Ovary (tissue), 7 donors: ENCODE measurements at regions not wholly inside any gene's neighbourhood (a gene's known extent, or its start where the extent isn't known, plus 50 kb on each side); places are given as distances from the start of the nearest gene placed in this dataset.

ENCODE experiments used
- DNase-seq, 5 donors: peaks; one replicate each; pipeline ENCODE4 v3.0.0-alpha.2; 2019 to 2020
- H3K27ac ChIP-seq, 2 donors: fragments of 200-600 bp; one replicate each; pipeline versions ENCODE4 v1.5.1 to v1.8.0; 2019 to 2022
- H3K27me3 ChIP-seq: fragments of 200-600 bp; one replicate; pipeline ENCODE4 v1.8.0; 2022
- H3K36me3 ChIP-seq: fragments of 200-600 bp; sonication (generic); one replicate; pipeline ENCODE4 v1.5.1; 2019
- H3K4me1 ChIP-seq: one replicate; pipeline ENCODE4 v1.8.1; 2013; ENCODE audit warnings: mild to moderate bottlenecking, moderate library complexity; ENCODE audit not compliant: insufficient read depth
- H3K4me3 ChIP-seq: fragments of 200-600 bp; sonication (generic); one replicate; pipeline ENCODE4 v1.5.1; 2017
- H3K9me3 ChIP-seq, 2 donors: fragments of 200-600 bp in 1 of 2; sonication (generic) in 1 of 2; one replicate each; pipeline versions ENCODE4 v1.5.1 to v1.8.1; 2013 to 2019; ENCODE audit warnings: mild to moderate bottlenecking in 1 of 2, moderate library complexity in 1 of 2
- CTCF ChIP-seq, 3 donors: fragments of 450-650 bp in 2 of 3; fragments of 200-600 bp in 1 of 3; IDR thresholded peaks; one replicate each; pipeline versions ENCODE4 v1.5.1 to v1.8.0; 2016 to 2022; ENCODE audit warnings: antibody characterized with exemption in 3 of 3, mild to moderate bottlenecking in 1 of 3
- EP300 ChIP-seq: sonication (generic); formaldehyde crosslinking; IDR thresholded peaks from one replicate; pipeline ENCODE4 v1.6.1; 2017; ENCODE audit warnings: antibody characterized with exemption
- POLR2A ChIP-seq: fragments of 450-650 bp; IDR thresholded peaks from one replicate; pipeline ENCODE4 v1.6.1; 2017; ENCODE audit warnings: antibody characterized with exemption, mild to moderate bottlenecking, moderate library complexity
- WGBS, 3 donors: extraction: QIAGEN DNeasy Blood & Tissue Kit in 1 of 3; methylation state at CpG; one replicate each; pipeline versions ENCODE4 v1.1.5 to v1.1.7; 2013 to 2017; 5-methylcytosine and 5-hydroxymethylcytosine counted together
- intact Hi-C, 4 donors: fragments of 100-400 bp; cut with DNase I; formaldehyde crosslinking; loops; one replicate each; pipeline versions ENCODE4 v1.11.0 to v1.15.1; 2022 to 2023
- donor health status: DM: no; HTN: no; CAD: no; lungs with moderate emphysema.
- donor health status: DM: no; HTN: no; CAD: no.
- donor health status: Bipolar disorder and iron deficiency.
- donor health status: DM: no; HTN: no; CAD: no.
- donor health status: DM: yes; HTN: yes; CAD: no.

GRCh38 chr5:118461436-118461835 lies 526.9 kb downstream of the DTWD2 start:
- Histone ChIP-seq H3K4me1 (no peaks in the 10 kb centered on the region), H3K27ac (no peak overlapping the region), H3K36me3 (no peaks in the 10 kb centered on the region), H3K4me3 (no peak overlapping the region), H3K9me3 (no peaks in the 10 kb centered on the region), H3K27me3 (no peaks in the 10 kb centered on the region)
- no peak for TF ChIP-seq CTCF (IDR thresholded peaks at IDR 0.05)
- TF ChIP-seq POLR2A, result no peak
- no peak for TF ChIP-seq EP300
- intact Hi-C loops, result no loop called here
- no peak for DNase-seq
- 84 to 94% (median 88%) methylated on average over 3 of the region's 3 CpGs for WGBS, 3 donors

- Histone ChIP-seq H3K9me3 (no peaks in the 10 kb centered on the region), H3K27ac (no peak overlapping the region), H3K36me3 (no peaks in the 10 kb centered on the region), H3K27me3 (no peaks in the 10 kb centered on the region), H3K4me3 (no peak overlapping the region), H3K4me1 (no peaks in the 10 kb centered on the region)
- intact Hi-C loops, result no loop called here
- 83 to 96% (median 94%) methylated on average over 5 of the region's 5 CpGs for WGBS, 3 donors
- DNase-seq, result no peak
- TF ChIP-seq CTCF (IDR thresholded peaks at IDR 0.05) (no peak), POLR2A (no peak), EP300 (no peak)
Observed at GRCh38 chr5:118459490-118459889, 528.9 kb downstream of the DTWD2 start.

GRCh38 chr5:118456085-118456484 lies 532.3 kb downstream of the DTWD2 start:
- DNase-seq, result no peak
- H3K4me3 ChIP-seq, result no peak overlapping the region
- H3K9me3 ChIP-seq, result no peaks in the 10 kb centered on the region
- TF ChIP-seq CTCF (IDR thresholded peaks at IDR 0.05) (no peak), POLR2A (no peak), EP300 (no peak)
- no peak overlapping the region for H3K27ac ChIP-seq
- whole genome bisulfite sequencing, 3 donors, result 66 to 83% (median 76%) methylated on average over 1 of the region's 1 CpG
- intact Hi-C loops, result no loop called here
- H3K36me3 ChIP-seq, result no peaks in the 10 kb centered on the region
- no peaks in the 10 kb centered on the region for H3K27me3 ChIP-seq
- no peaks in the 10 kb centered on the region for H3K4me1 ChIP-seq

GRCh38 chr5:118451697-118452247 lies 536.6 kb downstream of the DTWD2 start:
- TF ChIP-seq CTCF (IDR thresholded peaks at IDR 0.05) (no peak), EP300 (no peak), POLR2A (no peak)
- no peak for DNase-seq
- H3K36me3 ChIP-seq, result no peaks in the 10 kb centered on the region
- H3K4me1 ChIP-seq, result no peaks in the 10 kb centered on the region
- intact Hi-C loops, result no loop called here
- H3K4me3 ChIP-seq, result no peak overlapping the region
- H3K27ac ChIP-seq, result no peak overlapping the region
- H3K9me3 ChIP-seq, result no peaks in the 10 kb centered on the region
- WGBS, 3 donors, result 63 to 78% (median 74%) methylated on average over 3 of the region's 3 CpGs
- H3K27me3 ChIP-seq, result no peaks in the 10 kb centered on the region
